Panc1 (cell line): ENCODE measurements at regions not wholly inside any gene's neighbourhood (a gene's known extent, or its start where the extent isn't known, plus 50 kb on each side); places are given as distances from the start of the nearest gene placed in this dataset.

ENCODE experiments used
- ATAC-seq: fragments of 200-7000 bp; cut with Tn5 transposase; 2 replicates; pipeline ENCODE4 v1.9.1; 2020; ENCODE audit warnings: mild to moderate bottlenecking, moderate library complexity
- BruUV-seq: library from RNA; stranded (reverse); fragments of 400-500 nt; replicated peaks from 2 replicates; lab custom pipeline; 2021; lab: Mats Ljungman, UMichigan
- CTCF ChIA-PET: fragments of 300-600 bp; sonication (Branson Sonifier 250); formaldehyde crosslinking; loops from one replicate; lab custom pipeline; 2022; ENCODE audit warnings: antibody characterized with exemption; lab: Charles Lee
- POLR2A ChIA-PET: fragments of 300-600 bp; sonication (Branson Sonifier 250); formaldehyde crosslinking; loops from one replicate; lab custom pipeline; 2022; ENCODE audit warnings: antibody characterized with exemption; lab: Charles Lee
- DNase-seq: peaks from one replicate; pipeline ENCODE4 v3.0.0-alpha.2; 2010; ENCODE audit warnings: low read depth, low spot score
- H3K27ac ChIP-seq: 2 replicates; pipeline ENCODE4 v1.5.1; 2011; ENCODE audit warnings: mild to moderate bottlenecking, low read length, inconsistent platforms
- H3K27me3 ChIP-seq: fragments of 200-500 bp; sonication (Bioruptor generic); 2 replicates; pipeline ENCODE4 v1.6.0; 2014; ENCODE audit warnings: low read length, inconsistent platforms; ENCODE audit not compliant: control insufficient read depth, insufficient read depth
- H3K36me3 ChIP-seq: fragments of 200-500 bp; sonication (Bioruptor generic); 2 replicates; pipeline ENCODE4 v1.5.1; 2014; ENCODE audit warnings: inconsistent platforms, mild to moderate bottlenecking, low read length, moderate library complexity; ENCODE audit not compliant: control insufficient read depth, insufficient read depth
- H3K4me1 ChIP-seq: 2 replicates; pipeline ENCODE4 v1.5.1; 2011; ENCODE audit warnings: inconsistent platforms, mild to moderate bottlenecking, low read length, moderate library complexity; ENCODE audit not compliant: control insufficient read depth, insufficient read depth
- H3K4me3 ChIP-seq, 2 experiments: 2 replicates each; pipeline ENCODE4 v1.5.1; 2011 to 2012; ENCODE audit warnings: low read depth in 2 of 2, low read length in 2 of 2, mild to moderate bottlenecking in 2 of 2, inconsistent platforms in 1 of 2, moderate library complexity in 1 of 2
- H3K9me3 ChIP-seq: fragments of 200-500 bp; sonication (Bioruptor generic); 2 replicates; pipeline ENCODE4 v1.5.1; 2014; ENCODE audit warnings: low read depth, mild to moderate bottlenecking, inconsistent platforms, low read length, moderate library complexity; ENCODE audit not compliant: control insufficient read depth, insufficient read depth
- POLR2AphosphoS5 ChIP-seq: IDR thresholded peaks from 2 replicates; pipeline ENCODE4 v1.6.1; 2012; ENCODE audit warnings: mild to moderate bottlenecking, low read depth, low read length, moderate library complexity
- SIN3A ChIP-seq: IDR thresholded peaks from 2 replicates; pipeline ENCODE4 v1.6.1; 2012; ENCODE audit warnings: low read depth, mild to moderate bottlenecking, low read length, moderate library complexity, borderline replicate concordance; ENCODE audit not compliant: insufficient read depth
- TCF7L2 ChIP-seq: IDR thresholded peaks from 2 replicates; pipeline ENCODE4 v1.6.1; 2011; ENCODE audit warnings: mild to moderate bottlenecking, low read depth, low read length, inconsistent platforms
- in situ Hi-C: cut with HindIII; loops from 2 replicates; pipeline ENCODE4 v1.10.0; 2016; ENCODE audit warnings: low sequenced_read_pairs, low pct_unique_long_range_greater_than_20kb
- intact Hi-C: fragments of 100-400 bp; cut with micrococcal nuclease; formaldehyde crosslinking; loops from one replicate; pipeline ENCODE4 v1.10.0; 2022; ENCODE audit not compliant: unreplicated experiment
- TF ChIP-seq, protein P1 (sequence below): fragments of 450-650 bp; IDR thresholded peaks from 2 replicates; pipeline ENCODE4 v1.5.1; 2017; ENCODE audit warnings: mild to moderate bottlenecking
- TF ChIP-seq, protein P2 (sequence below), 2 experiments: IDR thresholded peaks; 2 replicates each; pipeline ENCODE4 v1.6.1; 2011 to 2012; ENCODE audit warnings: low read depth in 2 of 2, control low read depth in 1 of 2, low read length in 1 of 2, mild to moderate bottlenecking in 1 of 2, moderate library complexity in 1 of 2; ENCODE audit not compliant: insufficient read depth in 1 of 2

DNA sequence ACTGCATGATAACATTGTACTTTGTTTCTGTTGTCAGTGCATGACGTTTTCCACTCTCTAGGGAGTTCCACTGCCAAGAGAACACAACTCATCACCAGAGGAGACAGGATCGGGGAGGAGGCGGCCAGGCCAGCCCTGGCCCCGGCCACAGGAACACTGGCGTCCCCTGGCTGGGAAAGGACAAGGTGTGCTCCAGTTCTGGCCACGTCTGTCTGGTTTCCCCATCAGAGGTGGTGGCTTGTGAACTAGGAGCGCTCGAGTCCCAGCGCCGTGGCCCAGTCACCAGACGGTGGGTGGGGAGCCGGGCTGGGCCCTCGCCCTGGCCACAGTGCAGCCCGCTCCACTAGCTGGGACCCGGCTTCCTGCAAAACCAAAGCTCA lies 211.9 kb upstream of the IRX4 start:
- CTCF ChIA-PET = no interaction called here
- intact Hi-C loops = no loop called here

DNA sequence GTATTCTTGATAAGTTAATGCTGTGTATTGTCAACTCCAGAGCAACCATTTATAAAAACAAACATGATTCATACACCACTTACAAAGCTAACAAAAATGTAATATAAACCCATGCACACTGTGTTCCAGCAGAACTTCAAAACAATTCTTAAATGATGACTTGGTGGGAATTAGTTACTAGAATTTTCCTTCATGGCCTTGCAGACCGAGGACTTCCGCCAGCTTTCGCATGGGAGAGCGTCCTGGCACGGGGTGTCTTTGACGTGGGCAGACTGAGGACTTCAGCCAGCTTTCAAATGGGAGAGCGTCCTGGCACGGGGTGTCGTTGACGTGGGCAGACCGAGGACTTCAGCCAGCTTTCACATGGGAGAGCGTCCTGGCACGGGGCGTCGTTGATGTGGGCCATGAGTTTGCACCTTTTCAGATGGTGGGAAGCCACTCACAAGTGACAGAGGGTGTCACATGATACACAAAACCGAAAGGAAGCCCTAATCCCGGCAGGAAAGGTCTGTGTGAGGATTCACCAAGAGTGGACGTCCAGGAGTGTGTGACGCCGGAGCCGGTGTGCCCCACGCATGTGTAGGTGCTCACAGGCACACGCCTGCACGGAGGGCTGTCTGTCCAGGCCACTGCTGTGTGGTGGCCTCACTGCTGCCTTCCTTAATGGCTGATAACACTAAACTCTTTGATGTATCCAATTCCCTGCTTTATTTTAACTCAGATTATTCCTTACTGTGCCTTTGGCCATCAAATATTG lies 211.3 kb upstream of the IRX4 start:
- intact Hi-C loops = no loop called here
- in situ Hi-C loops = no loop called here
- ATAC-seq (no peak), DNase-seq (peak; percentile 8)
- no TSS peak for BruUV-seq
- Histone ChIP-seq H3K27me3 (peaks cover 10% of the 10 kb centered on the region; the same call in 1 of the 2 replicates), H3K4me3 (no peak overlapping the region), H3K4me1 (no peaks in the 10 kb centered on the region), H3K36me3 (no peaks in the 10 kb centered on the region), H3K9me3 (no peaks in the 10 kb centered on the region), H3K27ac (no peak overlapping the region)
- TF ChIP-seq, protein P1, sequence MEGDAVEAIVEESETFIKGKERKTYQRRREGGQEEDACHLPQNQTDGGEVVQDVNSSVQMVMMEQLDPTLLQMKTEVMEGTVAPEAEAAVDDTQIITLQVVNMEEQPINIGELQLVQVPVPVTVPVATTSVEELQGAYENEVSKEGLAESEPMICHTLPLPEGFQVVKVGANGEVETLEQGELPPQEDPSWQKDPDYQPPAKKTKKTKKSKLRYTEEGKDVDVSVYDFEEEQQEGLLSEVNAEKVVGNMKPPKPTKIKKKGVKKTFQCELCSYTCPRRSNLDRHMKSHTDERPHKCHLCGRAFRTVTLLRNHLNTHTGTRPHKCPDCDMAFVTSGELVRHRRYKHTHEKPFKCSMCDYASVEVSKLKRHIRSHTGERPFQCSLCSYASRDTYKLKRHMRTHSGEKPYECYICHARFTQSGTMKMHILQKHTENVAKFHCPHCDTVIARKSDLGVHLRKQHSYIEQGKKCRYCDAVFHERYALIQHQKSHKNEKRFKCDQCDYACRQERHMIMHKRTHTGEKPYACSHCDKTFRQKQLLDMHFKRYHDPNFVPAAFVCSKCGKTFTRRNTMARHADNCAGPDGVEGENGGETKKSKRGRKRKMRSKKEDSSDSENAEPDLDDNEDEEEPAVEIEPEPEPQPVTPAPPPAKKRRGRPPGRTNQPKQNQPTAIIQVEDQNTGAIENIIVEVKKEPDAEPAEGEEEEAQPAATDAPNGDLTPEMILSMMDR = no peak
- no peak for TF ChIP-seq TCF7L2
- no peak for TF ChIP-seq SIN3A
- no peak for TF ChIP-seq POLR2AphosphoS5
- TF ChIP-seq, protein P2, sequence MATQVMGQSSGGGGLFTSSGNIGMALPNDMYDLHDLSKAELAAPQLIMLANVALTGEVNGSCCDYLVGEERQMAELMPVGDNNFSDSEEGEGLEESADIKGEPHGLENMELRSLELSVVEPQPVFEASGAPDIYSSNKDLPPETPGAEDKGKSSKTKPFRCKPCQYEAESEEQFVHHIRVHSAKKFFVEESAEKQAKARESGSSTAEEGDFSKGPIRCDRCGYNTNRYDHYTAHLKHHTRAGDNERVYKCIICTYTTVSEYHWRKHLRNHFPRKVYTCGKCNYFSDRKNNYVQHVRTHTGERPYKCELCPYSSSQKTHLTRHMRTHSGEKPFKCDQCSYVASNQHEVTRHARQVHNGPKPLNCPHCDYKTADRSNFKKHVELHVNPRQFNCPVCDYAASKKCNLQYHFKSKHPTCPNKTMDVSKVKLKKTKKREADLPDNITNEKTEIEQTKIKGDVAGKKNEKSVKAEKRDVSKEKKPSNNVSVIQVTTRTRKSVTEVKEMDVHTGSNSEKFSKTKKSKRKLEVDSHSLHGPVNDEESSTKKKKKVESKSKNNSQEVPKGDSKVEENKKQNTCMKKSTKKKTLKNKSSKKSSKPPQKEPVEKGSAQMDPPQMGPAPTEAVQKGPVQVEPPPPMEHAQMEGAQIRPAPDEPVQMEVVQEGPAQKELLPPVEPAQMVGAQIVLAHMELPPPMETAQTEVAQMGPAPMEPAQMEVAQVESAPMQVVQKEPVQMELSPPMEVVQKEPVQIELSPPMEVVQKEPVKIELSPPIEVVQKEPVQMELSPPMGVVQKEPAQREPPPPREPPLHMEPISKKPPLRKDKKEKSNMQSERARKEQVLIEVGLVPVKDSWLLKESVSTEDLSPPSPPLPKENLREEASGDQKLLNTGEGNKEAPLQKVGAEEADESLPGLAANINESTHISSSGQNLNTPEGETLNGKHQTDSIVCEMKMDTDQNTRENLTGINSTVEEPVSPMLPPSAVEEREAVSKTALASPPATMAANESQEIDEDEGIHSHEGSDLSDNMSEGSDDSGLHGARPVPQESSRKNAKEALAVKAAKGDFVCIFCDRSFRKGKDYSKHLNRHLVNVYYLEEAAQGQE (IDR thresholded peaks at IDR 0.05; ENCODE audit: insufficient read depth in 1 of 2, low read depth in 2 of 2, low read length in 1 of 2) = no peak
- CTCF ChIA-PET = no interaction called here
- POLR2A ChIA-PET = no interaction called here

More for the DNA sequence above, 211.9 kb upstream of the IRX4 start:
- no TSS peak for BruUV-seq
- POLR2A ChIA-PET = no interaction called here
- DNase-seq (no peak), ATAC-seq (no peak)
- no peak overlapping the region for H3K27ac ChIP-seq
- no peaks in the 10 kb centered on the region for H3K9me3 ChIP-seq
- TF ChIP-seq POLR2AphosphoS5 (no peak), TCF7L2 (no peak), SIN3A (no peak)
- TF ChIP-seq, protein P2 (IDR thresholded peaks at IDR 0.05; ENCODE audit: insufficient read depth in 1 of 2, low read depth in 2 of 2, low read length in 1 of 2) = no peak
- TF ChIP-seq, protein P1 = no peak
- no peaks in the 10 kb centered on the region for H3K36me3 ChIP-seq
- H3K4me1 ChIP-seq = no peaks in the 10 kb centered on the region
- in situ Hi-C loops = no loop called here
- peaks cover 10% of the 10 kb centered on the region; the same call in 1 of the 2 replicates for H3K27me3 ChIP-seq
- no peak overlapping the region for H3K4me3 ChIP-seq
